GM12878 (cell line): ENCODE measurements at regions not wholly inside any gene's neighbourhood (a gene's known extent, or its start where the extent isn't known, plus 50 kb on each side); places are given as distances from the start of the nearest gene placed in this dataset.

Experiments
- BACH1 ChIP-seq: fragments of 450-650 bp; IDR thresholded peaks from 2 replicates; pipeline ENCODE4 v1.6.1; 2017; ENCODE audit warnings: mild to moderate bottlenecking, borderline replicate concordance
- CHD4 ChIP-seq: fragments of 200-600 bp; sonication (generic); IDR thresholded peaks from 2 replicates; pipeline ENCODE4 v1.6.1; 2016; ENCODE audit warnings: mild to moderate bottlenecking
- CREM ChIP-seq: IDR thresholded peaks from 2 replicates; pipeline ENCODE4 v1.6.1; 2014; ENCODE audit warnings: antibody characterized with exemption, low read depth
- FOXM1 ChIP-seq: IDR thresholded peaks from 2 replicates; pipeline ENCODE4 v1.6.1; 2012; ENCODE audit warnings: low read depth, mild to moderate bottlenecking, inconsistent platforms, low read length, moderate library complexity
- HCFC1 ChIP-seq: fragments of 150-350 bp; IDR thresholded peaks from 2 replicates; pipeline ENCODE4 v1.6.1; 2014; ENCODE audit warnings: low read length
- IKZF1 ChIP-seq: fragments of 450-650 bp; conservative IDR thresholded peaks from 2 replicates; pipeline ENCODE4 v1.6.1; 2017; ENCODE audit warnings: antibody characterized with exemption, mild to moderate bottlenecking
- MEF2A ChIP-seq: IDR thresholded peaks from 2 replicates; pipeline ENCODE4 v1.6.1; 2011; ENCODE audit warnings: low read depth, mild to moderate bottlenecking, low read length, moderate library complexity; ENCODE audit not compliant: insufficient read depth
- PAX5 ChIP-seq: IDR thresholded peaks from 2 replicates; pipeline ENCODE4 v1.6.1; 2011; ENCODE audit warnings: low read depth, low read length, borderline replicate concordance
- STAT1 ChIP-seq: fragments of 450-650 bp; conservative IDR thresholded peaks from 2 replicates; pipeline ENCODE4 v1.6.1; 2014; ENCODE audit warnings: antibody characterized with exemption, mild to moderate bottlenecking
- TCF7 ChIP-seq: IDR thresholded peaks from 2 replicates; pipeline ENCODE4 v1.6.1; 2014; ENCODE audit warnings: antibody characterized with exemption, borderline replicate concordance
- TF ChIP-seq, protein P1 (sequence below): fragments of 450-650 bp; IDR thresholded peaks from 2 replicates; pipeline ENCODE4 v1.6.1; 2016; ENCODE audit warnings: mild to moderate bottlenecking, moderate library complexity, borderline replicate concordance
- TF ChIP-seq, protein P2 (sequence below): IDR thresholded peaks from 2 replicates; pipeline ENCODE4 v1.6.1; 2011; ENCODE audit warnings: borderline replicate concordance, low read depth, mild to moderate bottlenecking, moderate library complexity, low read length; ENCODE audit not compliant: insufficient read depth, poor library complexity, severe bottlenecking
- TF ChIP-seq, protein P3 (sequence below): fragments of 450-650 bp; IDR thresholded peaks from 2 replicates; pipeline ENCODE4 v1.6.1; 2017; ENCODE audit warnings: low read depth, mild to moderate bottlenecking, moderate library complexity
- TF ChIP-seq, protein P4 (sequence below): IDR thresholded peaks from 2 replicates; pipeline ENCODE4 v1.6.1; 2012; ENCODE audit warnings: improper control_type of control experiment, low read depth, low read length; ENCODE audit not compliant: insufficient replicate concordance
- TF ChIP-seq, protein P5 (sequence below): fragments of 450-650 bp; formaldehyde crosslinking; IDR thresholded peaks from 2 replicates; pipeline ENCODE4 v1.4.0; 2022; ENCODE audit warnings: mild to moderate bottlenecking, moderate library complexity

DNA sequence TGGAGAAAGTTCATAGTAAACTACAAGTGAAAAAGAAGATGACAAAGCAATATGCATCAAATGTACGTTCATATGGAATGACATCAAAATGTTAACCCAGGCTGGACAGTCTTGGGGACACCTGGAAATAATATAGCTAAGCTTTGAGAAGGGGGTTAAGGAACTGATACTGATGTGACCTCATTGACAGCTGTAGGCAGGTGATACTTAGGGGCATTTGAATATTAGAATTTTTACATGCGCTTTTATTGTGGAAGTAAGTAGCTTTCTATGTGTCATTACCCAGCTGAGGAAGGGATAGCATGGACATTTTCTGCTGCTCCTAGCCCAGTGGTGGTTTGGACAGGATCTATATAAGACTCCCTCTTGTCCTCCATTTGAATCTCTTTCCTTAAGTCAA is 299.7 kb downstream of the CWC27 start (continued):
- TF ChIP-seq, protein P1, sequence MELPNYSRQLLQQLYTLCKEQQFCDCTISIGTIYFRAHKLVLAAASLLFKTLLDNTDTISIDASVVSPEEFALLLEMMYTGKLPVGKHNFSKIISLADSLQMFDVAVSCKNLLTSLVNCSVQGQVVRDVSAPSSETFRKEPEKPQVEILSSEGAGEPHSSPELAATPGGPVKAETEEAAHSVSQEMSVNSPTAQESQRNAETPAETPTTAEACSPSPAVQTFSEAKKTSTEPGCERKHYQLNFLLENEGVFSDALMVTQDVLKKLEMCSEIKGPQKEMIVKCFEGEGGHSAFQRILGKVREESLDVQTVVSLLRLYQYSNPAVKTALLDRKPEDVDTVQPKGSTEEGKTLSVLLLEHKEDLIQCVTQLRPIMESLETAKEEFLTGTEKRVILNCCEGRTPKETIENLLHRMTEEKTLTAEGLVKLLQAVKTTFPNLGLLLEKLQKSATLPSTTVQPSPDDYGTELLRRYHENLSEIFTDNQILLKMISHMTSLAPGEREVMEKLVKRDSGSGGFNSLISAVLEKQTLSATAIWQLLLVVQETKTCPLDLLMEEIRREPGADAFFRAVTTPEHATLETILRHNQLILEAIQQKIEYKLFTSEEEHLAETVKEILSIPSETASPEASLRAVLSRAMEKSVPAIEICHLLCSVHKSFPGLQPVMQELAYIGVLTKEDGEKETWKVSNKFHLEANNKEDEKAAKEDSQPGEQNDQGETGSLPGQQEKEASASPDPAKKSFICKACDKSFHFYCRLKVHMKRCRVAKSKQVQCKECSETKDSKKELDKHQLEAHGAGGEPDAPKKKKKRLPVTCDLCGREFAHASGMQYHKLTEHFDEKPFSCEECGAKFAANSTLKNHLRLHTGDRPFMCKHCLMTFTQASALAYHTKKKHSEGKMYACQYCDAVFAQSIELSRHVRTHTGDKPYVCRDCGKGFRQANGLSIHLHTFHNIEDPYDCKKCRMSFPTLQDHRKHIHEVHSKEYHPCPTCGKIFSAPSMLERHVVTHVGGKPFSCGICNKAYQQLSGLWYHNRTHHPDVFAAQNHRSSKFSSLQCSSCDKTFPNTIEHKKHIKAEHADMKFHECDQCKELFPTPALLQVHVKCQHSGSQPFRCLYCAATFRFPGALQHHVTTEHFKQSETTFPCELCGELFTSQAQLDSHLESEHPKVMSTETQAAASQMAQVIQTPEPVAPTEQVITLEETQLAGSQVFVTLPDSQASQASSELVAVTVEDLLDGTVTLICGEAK, result no peak
- TF ChIP-seq, protein P2, sequence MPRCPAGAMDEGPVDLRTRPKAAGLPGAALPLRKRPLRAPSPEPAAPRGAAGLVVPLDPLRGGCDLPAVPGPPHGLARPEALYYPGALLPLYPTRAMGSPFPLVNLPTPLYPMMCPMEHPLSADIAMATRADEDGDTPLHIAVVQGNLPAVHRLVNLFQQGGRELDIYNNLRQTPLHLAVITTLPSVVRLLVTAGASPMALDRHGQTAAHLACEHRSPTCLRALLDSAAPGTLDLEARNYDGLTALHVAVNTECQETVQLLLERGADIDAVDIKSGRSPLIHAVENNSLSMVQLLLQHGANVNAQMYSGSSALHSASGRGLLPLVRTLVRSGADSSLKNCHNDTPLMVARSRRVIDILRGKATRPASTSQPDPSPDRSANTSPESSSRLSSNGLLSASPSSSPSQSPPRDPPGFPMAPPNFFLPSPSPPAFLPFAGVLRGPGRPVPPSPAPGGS, result no peak
- TF ChIP-seq CHD4, result no peak
- no peak for TF ChIP-seq HCFC1
- TF ChIP-seq STAT1, result no peak
- no peak for TF ChIP-seq PAX5
- TF ChIP-seq TCF7, result no peak
- peak; percentile 58; the same call in 1 of the 2 replicates for TF ChIP-seq FOXM1
- no peak for TF ChIP-seq MEF2A
- peak; percentile 66 for TF ChIP-seq CREM
- TF ChIP-seq, protein P3, sequence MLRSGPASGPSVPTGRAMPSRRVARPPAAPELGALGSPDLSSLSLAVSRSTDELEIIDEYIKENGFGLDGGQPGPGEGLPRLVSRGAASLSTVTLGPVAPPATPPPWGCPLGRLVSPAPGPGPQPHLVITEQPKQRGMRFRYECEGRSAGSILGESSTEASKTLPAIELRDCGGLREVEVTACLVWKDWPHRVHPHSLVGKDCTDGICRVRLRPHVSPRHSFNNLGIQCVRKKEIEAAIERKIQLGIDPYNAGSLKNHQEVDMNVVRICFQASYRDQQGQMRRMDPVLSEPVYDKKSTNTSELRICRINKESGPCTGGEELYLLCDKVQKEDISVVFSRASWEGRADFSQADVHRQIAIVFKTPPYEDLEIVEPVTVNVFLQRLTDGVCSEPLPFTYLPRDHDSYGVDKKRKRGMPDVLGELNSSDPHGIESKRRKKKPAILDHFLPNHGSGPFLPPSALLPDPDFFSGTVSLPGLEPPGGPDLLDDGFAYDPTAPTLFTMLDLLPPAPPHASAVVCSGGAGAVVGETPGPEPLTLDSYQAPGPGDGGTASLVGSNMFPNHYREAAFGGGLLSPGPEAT, result no peak
- TF ChIP-seq IKZF1, result peak; percentile 65
- TF ChIP-seq, protein P4, sequence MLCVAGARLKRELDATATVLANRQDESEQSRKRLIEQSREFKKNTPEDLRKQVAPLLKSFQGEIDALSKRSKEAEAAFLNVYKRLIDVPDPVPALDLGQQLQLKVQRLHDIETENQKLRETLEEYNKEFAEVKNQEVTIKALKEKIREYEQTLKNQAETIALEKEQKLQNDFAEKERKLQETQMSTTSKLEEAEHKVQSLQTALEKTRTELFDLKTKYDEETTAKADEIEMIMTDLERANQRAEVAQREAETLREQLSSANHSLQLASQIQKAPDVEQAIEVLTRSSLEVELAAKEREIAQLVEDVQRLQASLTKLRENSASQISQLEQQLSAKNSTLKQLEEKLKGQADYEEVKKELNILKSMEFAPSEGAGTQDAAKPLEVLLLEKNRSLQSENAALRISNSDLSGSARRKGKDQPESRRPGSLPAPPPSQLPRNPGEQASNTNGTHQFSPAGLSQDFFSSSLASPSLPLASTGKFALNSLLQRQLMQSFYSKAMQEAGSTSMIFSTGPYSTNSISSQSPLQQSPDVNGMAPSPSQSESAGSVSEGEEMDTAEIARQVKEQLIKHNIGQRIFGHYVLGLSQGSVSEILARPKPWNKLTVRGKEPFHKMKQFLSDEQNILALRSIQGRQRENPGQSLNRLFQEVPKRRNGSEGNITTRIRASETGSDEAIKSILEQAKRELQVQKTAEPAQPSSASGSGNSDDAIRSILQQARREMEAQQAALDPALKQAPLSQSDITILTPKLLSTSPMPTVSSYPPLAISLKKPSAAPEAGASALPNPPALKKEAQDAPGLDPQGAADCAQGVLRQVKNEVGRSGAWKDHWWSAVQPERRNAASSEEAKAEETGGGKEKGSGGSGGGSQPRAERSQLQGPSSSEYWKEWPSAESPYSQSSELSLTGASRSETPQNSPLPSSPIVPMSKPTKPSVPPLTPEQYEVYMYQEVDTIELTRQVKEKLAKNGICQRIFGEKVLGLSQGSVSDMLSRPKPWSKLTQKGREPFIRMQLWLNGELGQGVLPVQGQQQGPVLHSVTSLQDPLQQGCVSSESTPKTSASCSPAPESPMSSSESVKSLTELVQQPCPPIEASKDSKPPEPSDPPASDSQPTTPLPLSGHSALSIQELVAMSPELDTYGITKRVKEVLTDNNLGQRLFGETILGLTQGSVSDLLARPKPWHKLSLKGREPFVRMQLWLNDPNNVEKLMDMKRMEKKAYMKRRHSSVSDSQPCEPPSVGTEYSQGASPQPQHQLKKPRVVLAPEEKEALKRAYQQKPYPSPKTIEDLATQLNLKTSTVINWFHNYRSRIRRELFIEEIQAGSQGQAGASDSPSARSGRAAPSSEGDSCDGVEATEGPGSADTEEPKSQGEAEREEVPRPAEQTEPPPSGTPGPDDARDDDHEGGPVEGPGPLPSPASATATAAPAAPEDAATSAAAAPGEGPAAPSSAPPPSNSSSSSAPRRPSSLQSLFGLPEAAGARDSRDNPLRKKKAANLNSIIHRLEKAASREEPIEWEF, result no peak
- TF ChIP-seq, protein P5, sequence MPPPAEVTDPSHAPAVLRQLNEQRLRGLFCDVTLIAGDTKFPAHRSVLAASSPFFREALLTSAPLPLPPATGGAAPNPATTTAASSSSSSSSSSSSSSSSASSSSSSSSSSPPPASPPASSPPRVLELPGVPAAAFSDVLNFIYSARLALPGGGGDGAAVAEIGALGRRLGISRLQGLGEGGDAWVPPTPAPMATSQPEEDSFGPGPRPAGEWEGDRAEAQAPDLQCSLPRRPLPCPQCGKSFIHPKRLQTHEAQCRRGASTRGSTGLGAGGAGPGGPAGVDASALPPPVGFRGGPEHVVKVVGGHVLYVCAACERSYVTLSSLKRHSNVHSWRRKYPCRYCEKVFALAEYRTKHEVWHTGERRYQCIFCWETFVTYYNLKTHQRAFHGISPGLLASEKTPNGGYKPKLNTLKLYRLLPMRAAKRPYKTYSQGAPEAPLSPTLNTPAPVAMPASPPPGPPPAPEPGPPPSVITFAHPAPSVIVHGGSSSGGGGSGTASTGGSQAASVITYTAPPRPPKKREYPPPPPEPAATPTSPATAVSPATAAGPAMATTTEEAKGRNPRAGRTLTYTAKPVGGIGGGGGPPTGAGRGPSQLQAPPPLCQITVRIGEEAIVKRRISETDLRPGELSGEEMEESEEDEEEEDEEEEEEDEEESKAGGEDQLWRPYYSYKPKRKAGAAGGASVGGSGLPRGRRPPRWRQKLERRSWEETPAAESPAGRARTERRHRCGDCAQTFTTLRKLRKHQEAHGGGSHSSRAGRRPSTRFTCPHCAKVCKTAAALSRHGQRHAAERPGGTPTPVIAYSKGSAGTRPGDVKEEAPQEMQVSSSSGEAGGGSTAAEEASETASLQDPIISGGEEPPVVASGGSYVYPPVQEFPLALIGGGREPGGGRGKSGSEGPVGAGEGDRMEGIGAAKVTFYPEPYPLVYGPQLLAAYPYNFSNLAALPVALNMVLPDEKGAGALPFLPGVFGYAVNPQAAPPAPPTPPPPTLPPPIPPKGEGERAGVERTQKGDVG (CRISPR knock-in tag), result no peak
- no peak for TF ChIP-seq BACH1
